ENCODE measurements at regions not wholly inside any gene's neighbourhood (a gene's known extent, or its start where the extent isn't known, plus 50 kb on each side); places are given as distances from the start of the nearest gene placed in this dataset.
"Not testable (repeated sequence)": the region's sequence is repeated elsewhere in the genome, so short reads cannot be mapped to it uniquely, and the experiment has no call there.

DNA sequence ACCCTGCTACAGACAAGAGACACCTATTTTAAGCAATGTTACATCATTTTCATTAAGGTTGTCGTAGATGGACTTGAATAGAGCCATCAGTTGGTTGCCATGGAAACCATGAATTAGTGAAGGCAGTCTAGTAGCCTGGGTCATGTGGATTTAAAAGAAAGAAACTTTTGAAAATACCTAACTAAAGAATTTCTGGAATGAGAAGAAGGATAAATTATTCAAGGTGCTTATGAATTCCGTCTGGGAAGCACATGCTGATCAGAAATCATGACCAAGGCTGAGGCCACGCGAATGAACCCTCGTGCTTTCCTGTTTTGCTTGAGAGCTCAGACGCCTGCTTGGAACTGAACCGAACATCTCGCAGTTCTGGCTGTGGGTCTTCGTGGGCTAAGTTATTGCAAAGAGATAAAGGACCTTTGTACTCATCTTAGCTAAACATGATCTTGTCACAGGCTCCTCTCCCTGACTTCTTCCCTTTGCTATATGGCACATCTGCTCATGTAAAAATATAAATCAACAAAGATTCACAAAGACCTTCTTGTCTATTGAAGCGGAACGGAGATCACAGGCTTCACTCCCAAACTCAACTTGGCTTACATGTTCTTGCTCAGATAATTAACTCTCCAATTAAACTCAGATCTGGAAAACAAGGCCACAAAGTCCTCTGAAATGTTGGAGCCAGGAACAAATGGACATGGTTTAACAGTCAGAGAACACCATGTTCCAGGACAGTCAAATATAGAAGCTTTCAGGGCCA is 140.2 kb downstream of the NUFIP1 start:
- DNase-seq, result no peak

- not testable (repeated sequence) for DNase-seq
Measured at GRCh38 chr13:44845281-44846058, 143.8 kb downstream of the NUFIP1 start.

DNA sequence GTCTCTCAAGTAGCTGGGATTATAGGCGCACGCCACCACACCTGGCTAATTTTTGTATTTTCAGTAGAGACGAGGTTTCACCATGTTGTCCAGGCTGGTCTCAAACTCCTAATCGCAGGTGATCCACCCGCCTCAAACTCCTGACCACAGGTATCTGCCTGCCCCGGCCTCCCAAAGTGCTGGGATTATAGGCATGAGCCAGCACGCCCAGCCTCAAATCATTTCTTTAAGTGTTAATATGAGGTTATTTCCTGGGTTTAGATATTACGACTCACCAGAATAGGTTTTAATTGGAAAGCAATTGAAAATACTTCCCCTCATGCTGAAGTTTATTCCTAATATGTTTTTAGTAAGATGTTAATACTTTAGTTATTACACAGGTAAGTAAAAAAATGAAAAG is 144.5 kb downstream of the NUFIP1 start:
- no peak for DNase-seq

- no peak for DNase-seq
Measured at GRCh38 chr13:44843403-44843802, 145.9 kb downstream of the NUFIP1 start.

- DNase-seq, result no peak
Measured at GRCh38 chr13:44842158-44842557, 147.1 kb downstream of the NUFIP1 start.

DNA sequence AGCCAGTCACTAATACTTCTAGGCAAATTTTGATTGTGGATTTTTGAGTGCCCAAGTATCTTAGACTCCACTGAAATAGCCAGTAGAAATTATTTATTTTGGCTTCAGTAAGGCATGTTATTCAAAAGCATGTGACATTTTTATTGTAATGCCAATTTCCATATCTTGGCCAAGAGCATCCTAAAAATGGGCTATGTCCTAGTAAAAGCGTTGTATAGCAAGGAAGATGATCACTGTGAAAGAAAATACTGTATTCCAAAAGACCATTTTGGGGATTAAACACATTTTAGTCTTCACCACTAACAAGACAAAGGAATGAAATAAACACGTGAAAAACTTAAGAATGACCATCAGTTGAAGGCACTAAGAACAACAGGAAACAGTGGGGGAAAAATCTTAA is 149.1 kb downstream of the NUFIP1 start:
- DNase-seq, result no peak

DNA sequence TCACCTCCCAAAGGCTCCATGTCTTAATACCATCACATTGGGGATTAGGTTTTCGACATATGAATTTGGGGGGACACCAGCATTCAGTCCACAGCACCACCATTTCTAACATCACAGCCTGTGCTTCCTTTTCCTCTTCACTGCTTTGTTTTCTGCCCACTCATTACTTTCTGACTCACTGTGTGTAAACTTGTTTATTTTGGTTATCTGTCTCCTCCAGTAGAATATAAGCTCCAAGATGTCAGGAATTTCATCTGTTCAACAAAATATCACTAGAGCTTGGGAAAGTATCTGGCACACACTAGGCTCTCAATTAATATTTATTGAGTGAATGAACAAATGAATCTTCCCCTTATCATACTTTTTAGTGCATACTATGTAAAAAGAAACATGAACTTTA is 152.0 kb downstream of the NUFIP1 start:
- no peak for DNase-seq

DNA sequence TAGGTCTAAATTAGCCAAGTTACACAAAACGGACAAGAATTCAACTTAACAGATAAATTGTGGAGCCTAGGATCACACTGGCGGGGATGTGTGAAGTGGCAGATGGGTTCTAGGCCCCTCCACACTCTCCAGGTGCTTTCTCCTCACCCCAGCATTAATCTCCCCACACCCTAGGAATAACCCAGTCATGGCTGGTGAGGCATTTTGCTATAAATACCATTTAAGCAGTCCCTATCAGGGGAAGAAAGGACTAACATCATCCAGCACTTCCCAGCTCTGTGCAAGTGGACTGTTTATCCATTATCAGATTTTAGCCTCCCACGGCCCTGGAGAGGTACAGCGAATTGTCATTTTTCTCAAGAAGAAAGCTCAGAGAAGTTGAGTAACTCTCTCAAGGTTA is 154.9 kb downstream of the NUFIP1 start:
- no peak for DNase-seq

DNA sequence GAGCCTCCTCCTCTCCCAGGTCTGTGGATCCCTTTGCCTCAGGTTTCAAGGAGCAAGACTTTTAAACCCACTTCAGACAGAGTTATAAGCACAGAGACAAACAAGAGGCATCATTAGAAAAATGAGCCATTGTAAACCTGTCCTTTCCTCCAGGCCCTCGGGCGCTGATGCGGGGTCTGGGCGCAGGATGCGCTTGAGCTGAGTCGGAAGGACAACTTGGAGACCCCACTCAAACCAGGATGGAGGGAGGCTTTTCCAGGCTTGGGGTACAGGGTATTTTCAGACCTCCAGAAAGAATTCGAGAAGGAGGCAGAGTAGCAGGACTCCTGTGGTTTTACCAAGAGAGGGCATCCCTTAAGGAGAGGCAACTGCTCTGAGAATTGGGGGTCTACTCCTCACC is 155.6 kb downstream of the NUFIP1 start:
- no peak for DNase-seq

GRCh38 chr13:44833139-44833538 is 156.1 kb downstream of the NUFIP1 start:
- DNase-seq, result no peak

DNA sequence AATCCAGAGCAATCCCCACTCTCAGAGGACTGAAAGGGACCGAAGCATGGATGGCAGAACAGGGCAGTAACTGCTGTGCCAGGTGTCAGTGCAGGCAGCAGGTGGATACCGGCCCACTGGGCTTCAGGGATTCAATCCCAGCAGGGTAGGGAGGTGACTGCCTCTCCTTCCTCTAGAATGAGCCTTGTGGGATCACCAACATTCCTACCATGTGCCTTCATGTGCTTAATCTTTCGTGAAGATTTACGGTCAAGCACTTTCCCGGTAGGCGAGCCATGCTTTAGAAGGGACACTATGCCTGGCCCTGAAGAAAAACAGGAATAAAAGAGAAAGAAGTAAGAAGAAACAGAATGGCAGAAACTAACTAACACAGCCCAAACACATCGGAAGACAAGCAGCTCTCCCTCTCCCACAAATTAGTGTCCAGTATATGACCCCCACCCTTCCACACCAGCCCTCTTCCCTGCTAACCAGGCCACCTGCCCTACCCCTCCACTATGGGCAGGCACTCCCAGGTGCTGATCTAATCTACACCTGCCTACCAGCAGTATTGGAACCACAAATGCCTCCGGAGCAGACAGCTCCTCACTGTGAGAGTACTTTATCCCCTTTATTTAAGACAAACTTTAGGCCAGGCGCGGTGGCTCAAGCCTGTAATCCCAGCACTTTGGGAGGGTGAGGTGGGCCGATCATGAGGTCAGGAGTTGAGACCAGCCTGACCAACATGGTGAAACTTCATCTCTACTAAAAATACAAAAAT is 162.5 kb downstream of the NUFIP1 start:
- DNase-seq, result no peak

DNA sequence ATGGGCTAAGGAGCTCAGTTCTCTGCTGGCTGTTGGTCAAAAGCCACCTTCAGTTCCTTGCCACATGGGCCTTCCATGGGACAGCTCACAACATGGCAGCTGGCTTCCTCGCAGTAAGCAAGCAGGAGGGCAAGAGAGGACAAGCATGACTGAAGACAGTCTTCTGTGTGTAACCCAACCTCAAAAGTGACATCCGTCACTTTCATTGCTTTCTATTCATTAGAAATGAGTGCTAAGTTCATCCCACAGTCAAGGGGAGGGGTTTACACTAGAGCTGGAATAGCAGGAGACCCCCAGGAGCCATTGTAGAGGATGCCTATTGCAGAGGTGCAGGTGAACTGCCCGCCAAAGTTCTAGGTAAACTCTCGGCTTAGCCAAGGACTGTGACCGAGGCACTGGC is 163.3 kb downstream of the NUFIP1 start:
- no peak for DNase-seq

GRCh38 chr13:44823555-44823954 is 165.7 kb downstream of the NUFIP1 start:
- not testable (repeated sequence) for DNase-seq

DNA sequence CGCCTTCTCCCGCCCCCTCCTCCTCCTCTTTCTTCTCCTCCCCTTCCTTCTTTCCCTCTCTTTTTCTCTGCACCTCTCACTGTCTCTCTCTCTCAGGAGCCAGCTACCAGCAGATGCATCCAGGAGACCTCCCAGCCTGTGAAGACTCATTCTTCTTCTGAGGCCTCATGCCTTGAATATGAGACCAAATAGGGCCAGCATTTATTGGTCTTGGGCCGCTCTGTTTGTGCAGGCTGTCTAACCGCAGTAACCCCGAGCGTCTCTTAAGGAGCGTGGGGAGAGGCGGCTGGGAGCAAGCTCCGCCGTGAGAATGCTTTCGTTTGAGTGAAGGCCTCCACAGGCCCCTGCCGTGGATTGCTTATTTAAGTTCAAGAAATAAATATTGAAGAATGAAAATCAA is 167.0 kb downstream of the NUFIP1 start:
- DNase-seq, result no peak

GRCh38 chr13:44819772-44820171 is 169.5 kb downstream of the NUFIP1 start:
- DNase-seq, result no peak

GRCh38 chr13:44819245-44819644 is 170.0 kb downstream of the NUFIP1 start:
- no peak for DNase-seq

DNA sequence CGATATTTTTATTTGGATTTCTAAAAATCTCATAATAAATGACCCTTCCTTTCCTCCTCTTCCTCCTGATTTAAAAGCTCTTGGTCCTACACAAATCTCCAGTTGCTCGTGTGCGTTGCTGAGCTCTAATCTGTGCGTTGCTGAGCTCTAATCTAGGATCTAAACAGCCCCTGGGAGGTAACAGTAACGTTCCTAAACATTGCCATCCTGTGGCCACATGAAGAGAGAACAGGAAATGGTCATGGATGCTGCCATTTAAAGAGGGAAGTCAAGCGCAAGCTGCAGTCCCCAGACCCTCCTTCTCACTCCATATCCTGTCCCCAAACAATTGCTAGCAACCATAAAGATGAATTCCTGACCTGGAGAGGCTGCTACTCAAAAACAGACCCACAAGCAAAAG is 170.8 kb downstream of the NUFIP1 start:
- no peak for DNase-seq

- no peak for DNase-seq
Measured at GRCh38 chr13:44818016-44818415, 171.3 kb downstream of the NUFIP1 start.

- DNase-seq, result no peak
Measured at GRCh38 chr13:44817131-44817671, 172.1 kb downstream of the NUFIP1 start.

DNA sequence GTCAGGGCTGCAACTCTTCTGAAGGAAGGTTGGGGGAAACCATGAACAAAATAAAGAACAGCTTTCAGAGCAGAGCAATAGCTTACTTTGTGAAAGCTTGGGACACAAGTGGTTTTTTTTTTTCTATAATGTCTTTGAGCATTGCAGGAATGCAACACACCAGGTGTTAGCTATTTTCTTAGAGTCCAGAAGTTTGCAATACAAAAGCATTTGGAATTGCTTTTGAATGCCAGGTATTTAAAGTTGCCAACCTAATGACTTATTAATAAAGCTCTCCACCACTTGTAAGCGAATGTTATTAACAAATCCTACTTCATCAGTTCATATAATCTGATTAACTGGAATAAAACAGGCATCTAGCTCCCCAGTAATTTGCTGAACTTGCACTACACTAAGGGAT is 172.6 kb downstream of the NUFIP1 start:
- DNase-seq, result no peak

- DNase-seq, result no peak
Measured at GRCh38 chr13:44815623-44816022, 173.6 kb downstream of the NUFIP1 start.

DNA sequence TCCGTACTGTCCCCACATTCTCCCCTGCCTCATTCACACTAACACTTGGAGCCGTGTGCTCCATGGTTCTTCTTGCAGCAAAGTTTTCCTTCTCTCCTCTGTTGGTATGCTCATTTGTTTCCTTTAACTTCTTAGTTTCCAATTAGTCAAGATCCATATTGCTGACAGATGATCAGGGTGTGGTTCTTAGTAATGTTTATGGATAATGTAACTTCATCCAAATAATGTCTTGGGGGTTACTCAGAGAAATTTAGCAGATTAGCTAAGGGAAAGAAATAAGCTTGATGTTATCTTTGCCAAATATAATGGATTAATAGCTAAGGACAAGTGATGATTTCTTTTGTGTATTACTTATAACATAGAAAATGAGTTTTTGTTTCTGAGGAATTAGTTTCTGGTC is 174.4 kb downstream of the NUFIP1 start:
- no peak for DNase-seq

DNA sequence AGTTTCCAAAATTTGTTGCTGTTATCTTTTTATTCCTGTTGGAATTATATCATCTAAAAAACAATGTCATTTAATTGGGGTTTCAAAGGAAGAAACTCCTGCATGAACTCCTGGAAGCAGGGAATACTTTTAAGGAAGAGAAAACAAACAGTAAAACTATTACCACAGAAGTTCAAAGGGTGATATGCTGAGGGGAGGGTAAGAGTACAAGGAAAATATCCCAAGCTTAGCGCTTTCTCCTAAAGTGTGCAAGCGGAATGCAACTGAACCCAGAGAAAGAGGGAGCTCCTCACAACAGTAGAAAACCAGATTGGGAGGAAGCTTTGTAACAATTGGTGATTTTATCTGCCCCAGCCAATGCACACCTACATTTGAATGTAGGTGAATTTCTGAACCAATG is 175.1 kb downstream of the NUFIP1 start:
- DNase-seq, result no peak

DNA sequence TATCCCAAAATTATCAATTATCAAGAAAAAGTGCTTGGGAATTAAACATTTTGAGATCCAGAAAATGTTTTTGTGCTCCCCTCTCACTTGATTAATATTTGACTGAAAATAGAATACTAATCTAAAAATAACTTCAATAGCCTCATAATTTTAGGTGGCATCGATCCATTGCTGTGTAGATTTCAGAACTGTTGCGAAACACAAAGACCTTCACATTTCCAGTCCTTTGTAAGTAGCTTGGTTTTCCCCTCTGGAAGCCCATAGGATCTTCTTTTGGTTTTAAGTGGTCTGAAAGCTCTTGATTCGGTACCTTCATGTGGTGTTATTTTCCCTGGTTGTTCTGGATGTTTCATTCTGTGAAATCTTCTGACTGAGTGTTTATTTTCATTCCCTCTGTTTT is 176.5 kb downstream of the NUFIP1 start:
- no peak for DNase-seq
